GM21515 (cell line): ENCODE measurements at regions not wholly inside any gene's neighbourhood (a gene's known extent, or its start where the extent isn't known, plus 50 kb on each side); places are given as distances from the start of the nearest gene placed in this dataset.

ENCODE experiments used
- ATAC-seq: cut with Tn5 transposase; IDR thresholded peaks from one replicate; pipeline ENCODE4 v1.9.1; 2021; ENCODE audit not compliant: unreplicated experiment

GRCh38 chr4:160161026-160161425, 1058.1 kb downstream of the RAPGEF2 start:
- ATAC-seq, result no peak

- ATAC-seq, result no peak
These were observed 1072.3 kb downstream of the RAPGEF2 start for GRCh38 chr4:160175064-160175643.

- no peak for ATAC-seq
These were observed 1077.3 kb downstream of the RAPGEF2 start for GRCh38 chr4:160180211-160180610.

- ATAC-seq, result no peak
These were observed 1079.8 kb downstream of the RAPGEF2 start for GRCh38 chr4:160182727-160183126.

- ATAC-seq, result no peak
These were observed 1082.0 kb downstream of the RAPGEF2 start for GRCh38 chr4:160184884-160185283.

GRCh38 chr4:160193787-160194186, 1090.9 kb downstream of the RAPGEF2 start:
- ATAC-seq, result no peak

GRCh38 chr4:160194716-160195115, 1091.8 kb downstream of the RAPGEF2 start:
- ATAC-seq, result no peak

- no peak for ATAC-seq
These were observed 1099.9 kb downstream of the RAPGEF2 start for GRCh38 chr4:160202802-160203201.

- no peak for ATAC-seq
These were observed 1109.2 kb downstream of the RAPGEF2 start for GRCh38 chr4:160212078-160212477.

GRCh38 chr4:160213366-160213765, 1110.5 kb downstream of the RAPGEF2 start:
- ATAC-seq, result no peak

GRCh38 chr4:160217352-160217751, 1114.5 kb downstream of the RAPGEF2 start:
- no peak for ATAC-seq

- ATAC-seq, result no peak
These were observed 1121.2 kb downstream of the RAPGEF2 start for GRCh38 chr4:160224049-160224448.

GRCh38 chr4:160233141-160233540, 1130.3 kb downstream of the RAPGEF2 start:
- ATAC-seq, result no peak

- no peak for ATAC-seq
These were observed 1132.4 kb downstream of the RAPGEF2 start for GRCh38 chr4:160235285-160235684.

- ATAC-seq, result no peak
These were observed 1132.9 kb downstream of the RAPGEF2 start for GRCh38 chr4:160235771-160236170.

GRCh38 chr4:160238790-160239189, 1135.9 kb downstream of the RAPGEF2 start:
- ATAC-seq, result no peak

GRCh38 chr4:160247091-160247656, 1144.3 kb downstream of the RAPGEF2 start:
- no peak for ATAC-seq

GRCh38 chr4:160251522-160252170, 1148.8 kb downstream of the RAPGEF2 start:
- ATAC-seq, result no peak

GRCh38 chr4:160257318-160257717, 1154.4 kb downstream of the RAPGEF2 start:
- ATAC-seq, result no peak

- ATAC-seq, result no peak
These were observed 1162.1 kb downstream of the RAPGEF2 start for GRCh38 chr4:160265014-160265413.

GRCh38 chr4:160265836-160266235, 1163.0 kb downstream of the RAPGEF2 start:
- ATAC-seq, result no peak

GRCh38 chr4:160276785-160277325, 1174.0 kb downstream of the RAPGEF2 start:
- ATAC-seq, result no peak
